K562 (cell line): ENCODE measurements at regions not wholly inside any gene's neighbourhood (a gene's known extent, or its start where the extent isn't known, plus 50 kb on each side); places are given as distances from the start of the nearest gene placed in this dataset.

ENCODE experiments used
- ATAC-seq: fragments of 200-7000 bp; cut with Tn5 transposase; 3 replicates; pipeline ENCODE4 v1.9.1; 2020; ENCODE audit warnings: moderate library complexity
- BruUV-seq: library from RNA; stranded (reverse); fragments of 400-500 nt; replicated peaks from 2 replicates; lab custom pipeline; 2021; lab: Mats Ljungman, UMichigan
- CTCF ChIA-PET: fragments of 300-600 bp; formaldehyde crosslinking; extraction: SDS; loops from one replicate; lab custom pipeline; 2021; ENCODE audit warnings: low intra/inter-chr PET ratio; lab: Yijun Ruan, JAX
- POLR2A ChIA-PET: fragments of 300-600, 350-650 bp; sonication (Branson Sonifier 250); formaldehyde crosslinking; extraction: SDS; loops from one replicate; lab custom pipeline; 2021; ENCODE audit warnings: antibody characterized with exemption, inconsistent platforms; lab: Yijun Ruan, JAX
- DNase-seq, 4 experiments: peaks; one replicate each; pipeline versions ENCODE4 v3.0.0 to v3.0.0-alpha.2; 2011 to 2018; ENCODE audit warnings: low spot score in 3 of 4, mixed read lengths in 3 of 4; ENCODE audit errors: extremely low read depth in 1 of 4
- FAIRE-seq: peaks from 2 replicates; lab custom pipeline; 2011; peaks lifted over from hg19 to GRCh38; lab: Jason Lieb, UNC
- H2AFZ ChIP-seq: 2 replicates; pipeline ENCODE4 v1.6.0; 2011; ENCODE audit warnings: low read depth, low read length, control low read depth, inconsistent platforms
- H3K27ac ChIP-seq: fragments of 200-600 bp; 3 replicates; pipeline ENCODE4 v1.8.0; 2011; ENCODE audit warnings: low read depth, mild to moderate bottlenecking, control low read depth, inconsistent platforms, low read length, moderate library complexity, mixed read lengths; ENCODE audit errors: extremely low read depth
- H3K27me3 ChIP-seq, 2 experiments: fragments of 300-600 bp in 1 of 2; 2 replicates in 1 of 2; 3 replicates in 1 of 2; pipeline versions ENCODE4 v1.6.0 to v1.8.0; 2011; ENCODE audit warnings: inconsistent platforms in 2 of 2, low read length in 2 of 2, mild to moderate bottlenecking in 1 of 2, mixed read lengths in 1 of 2, moderate library complexity in 1 of 2; ENCODE audit not compliant: control insufficient read depth in 2 of 2, insufficient read depth in 2 of 2
- H3K36me3 ChIP-seq: fragments of 300-600 bp; 3 replicates; pipeline ENCODE4 v1.8.0; 2011; ENCODE audit warnings: mild to moderate bottlenecking, low read length, inconsistent platforms; ENCODE audit not compliant: control insufficient read depth, insufficient read depth
- H3K4me1 ChIP-seq, 2 experiments: fragments of 200-600 bp in 1 of 2; replicated peaks in 1 of 2; 2 replicates in 1 of 2; 3 replicates in 1 of 2; pipeline versions ENCODE4 v1.5.1 to v1.8.0; 2011; ENCODE audit warnings: inconsistent platforms in 2 of 2, low read length in 2 of 2, mild to moderate bottlenecking in 1 of 2, mixed read lengths in 1 of 2, moderate library complexity in 1 of 2; ENCODE audit not compliant: control insufficient read depth in 2 of 2, insufficient read depth in 2 of 2
- H3K4me2 ChIP-seq: 2 replicates; pipeline ENCODE4 v1.6.1; 2011; ENCODE audit warnings: low read length, control low read depth, inconsistent platforms, mixed read lengths; ENCODE audit not compliant: insufficient read depth
- H3K4me3 ChIP-seq: fragments of 200-600 bp; sonication (generic), shearing (Covaris generic); 2 replicates; pipeline ENCODE4 v1.5.1; 2016; ENCODE audit warnings: control low read depth, inconsistent platforms
- H3K79me2 ChIP-seq: fragments of 200-600 bp; 3 replicates; pipeline ENCODE4 v1.8.0; 2011; ENCODE audit warnings: low read length, inconsistent platforms; ENCODE audit not compliant: control insufficient read depth, insufficient read depth
- H3K9ac ChIP-seq, 2 experiments: 2 replicates each; pipeline versions ENCODE4 v1.6.0 to v1.6.1; 2011; ENCODE audit warnings: low read depth in 2 of 2, low read length in 2 of 2, control low read depth in 1 of 2, inconsistent platforms in 1 of 2, mild to moderate bottlenecking in 1 of 2, mixed read lengths in 1 of 2; ENCODE audit not compliant: insufficient read depth in 1 of 2
- H3K9me1 ChIP-seq: one replicate; pipeline ENCODE4 v1.6.0; 2011; ENCODE audit warnings: inconsistent platforms, mild to moderate bottlenecking, low read length, moderate library complexity; ENCODE audit not compliant: control insufficient read depth, insufficient read depth
- H3K9me3 ChIP-seq: replicated peaks from 2 replicates; pipeline ENCODE4 v1.5.1; 2011; ENCODE audit warnings: low read depth, low read length, inconsistent platforms; ENCODE audit not compliant: control insufficient read depth, insufficient read depth
- H4K20me1 ChIP-seq: replicated peaks from 2 replicates; pipeline ENCODE4 v1.6.1; 2011; ENCODE audit warnings: low read length, inconsistent platforms, mixed read lengths; ENCODE audit not compliant: control insufficient read depth, insufficient read depth
- ATF3 ChIP-seq, 2 experiments: fragments of 450-650 bp in 1 of 2; sonication (generic) in 1 of 2; formaldehyde crosslinking in 1 of 2; IDR thresholded peaks in 1 of 2; conservative IDR thresholded peaks in 1 of 2; 2 replicates each; pipeline versions ENCODE4 v1.6.1 to v1.8.1; 2016 to 2023; ENCODE audit warnings: mild to moderate bottlenecking in 2 of 2, moderate library complexity in 2 of 2, inconsistent platforms in 1 of 2, missing genetic modification reagents in 1 of 2
- DACH1 ChIP-seq: fragments of 450-650 bp; IDR thresholded peaks from 2 replicates; pipeline ENCODE4 v1.6.1; 2018; ENCODE audit not compliant: partially characterized antibody
- DMBX1 ChIP-seq: fragments of 250-450 bp; sonication (Bioruptor Pico); IDR thresholded peaks from 2 replicates; pipeline ENCODE4 v1.8.0; 2022; ENCODE audit warnings: inconsistent platforms, mild to moderate bottlenecking, moderate library complexity, borderline replicate concordance
- E2F5 ChIP-seq: sonication (generic); formaldehyde crosslinking; IDR thresholded peaks from 2 replicates; pipeline ENCODE4 v1.8.0; 2022; ENCODE audit warnings: mild to moderate bottlenecking, missing genetic modification reagents
- ETV5 ChIP-seq: sonication (generic); formaldehyde crosslinking; IDR thresholded peaks from 2 replicates; pipeline ENCODE4 v1.4.0; 2020; ENCODE audit warnings: low read depth, mild to moderate bottlenecking, missing genetic modification reagents
- GABPB2 ChIP-seq: fragments of 250-450 bp; sonication (Bioruptor Pico); conservative IDR thresholded peaks from 2 replicates; pipeline ENCODE4 v1.5.1; 2021; ENCODE audit warnings: mild to moderate bottlenecking
- GTF2A2 ChIP-seq: IDR thresholded peaks from 2 replicates; pipeline ENCODE4 v1.6.1; 2016; ENCODE audit warnings: mild to moderate bottlenecking, missing genetic modification characterization, missing compliant biosample characterization
- HMG20A ChIP-seq: fragments of 450-650 bp; formaldehyde crosslinking; conservative IDR thresholded peaks from 2 replicates; pipeline ENCODE4 v1.4.0; 2020; ENCODE audit warnings: mild to moderate bottlenecking, mixed read lengths
- KAT7 ChIP-seq: sonication (generic); formaldehyde crosslinking; IDR thresholded peaks from 2 replicates; pipeline ENCODE4 v1.8.0; 2022; ENCODE audit warnings: missing genetic modification reagents, mild to moderate bottlenecking, borderline replicate concordance
- MEF2A ChIP-seq: IDR thresholded peaks from 2 replicates; pipeline ENCODE4 v1.6.1; 2011; ENCODE audit warnings: low read depth, mild to moderate bottlenecking, low read length, moderate library complexity; ENCODE audit not compliant: control insufficient read depth
- NBN ChIP-seq: fragments of 450-650 bp; IDR thresholded peaks from 2 replicates; pipeline ENCODE4 v1.6.1; 2016; ENCODE audit warnings: low read depth, mild to moderate bottlenecking
- NCOA6 ChIP-seq: fragments of 450-650 bp; IDR thresholded peaks from 2 replicates; pipeline ENCODE4 v1.6.1; 2017; ENCODE audit warnings: mild to moderate bottlenecking
- NFE2L1 ChIP-seq: fragments of 450-650 bp; IDR thresholded peaks from 2 replicates; pipeline ENCODE4 v1.6.1; 2016; ENCODE audit warnings: missing genetic modification characterization, low read depth, mild to moderate bottlenecking, missing compliant biosample characterization, moderate library complexity, borderline replicate concordance
- PCBP2 ChIP-seq: fragments of 200-400 bp; formaldehyde crosslinking; IDR thresholded peaks from 2 replicates; pipeline ENCODE4 v1.6.1; 2018; ENCODE audit warnings: low read length, low read depth, mild to moderate bottlenecking, moderate library complexity; ENCODE audit not compliant: poor library complexity, severe bottlenecking
- PURB ChIP-seq: sonication (generic); formaldehyde crosslinking; IDR thresholded peaks from 2 replicates; pipeline ENCODE4 v1.9.0; 2021; ENCODE audit warnings: low read depth, mild to moderate bottlenecking, missing genetic modification reagents
- SNAPC5 ChIP-seq: fragments of 250-450 bp; sonication (Bioruptor Pico); IDR thresholded peaks from 2 replicates; pipeline ENCODE4 v1.8.0; 2021; ENCODE audit warnings: moderate library complexity, mild to moderate bottlenecking, inconsistent platforms
- STAT5B ChIP-seq: fragments of 250-450 bp; sonication (Bioruptor Pico); IDR thresholded peaks from 2 replicates; pipeline ENCODE4 v1.8.0; 2021; ENCODE audit warnings: mild to moderate bottlenecking, inconsistent platforms
- XRCC3 ChIP-seq: fragments of 450-650 bp; IDR thresholded peaks from 2 replicates; pipeline ENCODE4 v1.6.1; 2017; ENCODE audit warnings: mild to moderate bottlenecking, moderate library complexity
- ZNF224 ChIP-seq: sonication (generic); formaldehyde crosslinking; IDR thresholded peaks from 2 replicates; pipeline ENCODE4 v1.8.0; 2022; ENCODE audit warnings: mild to moderate bottlenecking, missing genetic modification reagents
- ZNF785 ChIP-seq: fragments of 250-450 bp; sonication (Bioruptor Pico); IDR thresholded peaks from 2 replicates; pipeline ENCODE4 v1.4.0; 2020; ENCODE audit warnings: mild to moderate bottlenecking
- WGBS: fragments of 100-300 bp; shearing (Covaris generic); methylation state at CpG from one replicate; pipeline ENCODE4 v1.1.6; 2016; ENCODE audit warnings: low coverage, mixed read lengths; ENCODE audit not compliant: insufficient coverage; ENCODE audit errors: missing lambda C conversion rate; 5-methylcytosine and 5-hydroxymethylcytosine counted together
- in situ Hi-C: fragments of 300-500 bp; cut with MboI; formaldehyde crosslinking; loops from 4 replicates; pipeline ENCODE4 v1.15.0; 2018; ENCODE audit warnings: inconsistent platforms, mixed read lengths
- intact Hi-C: fragments of 100-400 bp; cut with micrococcal nuclease; formaldehyde crosslinking; loops from 2 replicates; pipeline ENCODE4 v1.14.2; 2022

- TF ChIP-seq PURB (CRISPR knock-in tag) (no peak), GABPB2 (CRISPR knock-in tag) (no peak), NCOA6 (no peak)
These were observed 895.0 kb upstream of the SLITRK1 start (continued) for GRCh38 chr13:84777316-84777715.

GRCh38 chr13:84776593-84776992, 894.3 kb upstream of the SLITRK1 start:
- no peak overlapping the region for H3K9ac ChIP-seq
- H3K4me3 ChIP-seq: no peak overlapping the region
- no peak for DNase-seq
- in situ Hi-C loops (no loop called here), intact Hi-C loops (no loop called here)
- no peaks in the 10 kb centered on the region for H3K27me3 ChIP-seq
- no peaks in the 10 kb centered on the region for H4K20me1 ChIP-seq
- no peaks in the 10 kb centered on the region for H3K36me3 ChIP-seq
- no peak for FAIRE-seq
- H3K9me1 ChIP-seq: no peaks in the 10 kb centered on the region
- no peaks in the 10 kb centered on the region for H3K9me3 ChIP-seq
- no peak overlapping the region for H3K27ac ChIP-seq
- no peaks in the 10 kb centered on the region for H3K4me1 ChIP-seq
- H3K79me2 ChIP-seq: no peaks in the 10 kb centered on the region
- ChIA-PET POLR2A (no interaction called here), CTCF (no interaction called here)
- whole genome bisulfite sequencing: 5% methylated on average over 2 of the region's 2 CpGs
- no peak overlapping the region for H3K4me2 ChIP-seq
- ATAC-seq: no peak
- H2AFZ ChIP-seq: no peak overlapping the region
- no peak for TF ChIP-seq KAT7 (CRISPR knock-in tag)
- TF ChIP-seq E2F5 (CRISPR knock-in tag): no peak
- TF ChIP-seq SNAPC5 (CRISPR knock-in tag): no peak
- no peak for TF ChIP-seq STAT5B (CRISPR knock-in tag)
- TF ChIP-seq DACH1: no peak
- no peak for TF ChIP-seq ETV5 (CRISPR knock-in tag)
- no peak for TF ChIP-seq DMBX1
- TF ChIP-seq HMG20A (CRISPR knock-in tag): no peak
- no peak for TF ChIP-seq XRCC3
- no peak for TF ChIP-seq NBN
- no peak for TF ChIP-seq ATF3 (IDR thresholded peaks at IDR 0.05)
- no peak for TF ChIP-seq ATF3 (CRISPR knock-in tag; conservative IDR thresholded peaks at IDR 0.05)
- TF ChIP-seq NFE2L1 (tag): no peak
- TF ChIP-seq ZNF224 (CRISPR knock-in tag): no peak
- TF ChIP-seq PCBP2: no peak
- TF ChIP-seq GTF2A2: no peak
- no peak for TF ChIP-seq ZNF785 (CRISPR knock-in tag)
- TF ChIP-seq MEF2A: no peak
- no TSS peak for BruUV-seq
